ENCODE measurements at regions not wholly inside any gene's neighbourhood (a gene's known extent, or its start where the extent isn't known, plus 50 kb on each side); places are given as distances from the start of the nearest gene placed in this dataset.

DNA sequence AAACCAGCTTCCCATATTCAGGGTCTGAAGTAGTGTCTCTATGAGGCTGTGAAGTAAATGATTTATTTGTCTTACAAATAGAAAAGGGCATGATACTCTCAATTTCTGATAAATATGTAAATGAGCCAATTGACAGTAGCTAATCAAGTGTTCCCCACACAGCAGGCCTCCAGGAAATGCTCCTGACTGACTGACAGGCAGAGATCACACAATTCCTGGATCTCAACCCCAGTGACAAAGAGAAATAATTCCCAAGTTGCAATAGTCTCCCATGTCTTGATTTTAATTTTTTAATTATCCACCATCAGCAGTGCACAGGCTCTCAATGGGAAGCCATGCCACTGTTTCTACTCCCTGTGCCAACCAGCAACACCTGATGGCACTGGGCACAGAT lies 390.4 kb downstream of the SOX11 start:
- no peak overlapping the region for H3K4me3 ChIP-seq (ENCODE audit: low read length)
- TF ChIP-seq, protein P1, sequence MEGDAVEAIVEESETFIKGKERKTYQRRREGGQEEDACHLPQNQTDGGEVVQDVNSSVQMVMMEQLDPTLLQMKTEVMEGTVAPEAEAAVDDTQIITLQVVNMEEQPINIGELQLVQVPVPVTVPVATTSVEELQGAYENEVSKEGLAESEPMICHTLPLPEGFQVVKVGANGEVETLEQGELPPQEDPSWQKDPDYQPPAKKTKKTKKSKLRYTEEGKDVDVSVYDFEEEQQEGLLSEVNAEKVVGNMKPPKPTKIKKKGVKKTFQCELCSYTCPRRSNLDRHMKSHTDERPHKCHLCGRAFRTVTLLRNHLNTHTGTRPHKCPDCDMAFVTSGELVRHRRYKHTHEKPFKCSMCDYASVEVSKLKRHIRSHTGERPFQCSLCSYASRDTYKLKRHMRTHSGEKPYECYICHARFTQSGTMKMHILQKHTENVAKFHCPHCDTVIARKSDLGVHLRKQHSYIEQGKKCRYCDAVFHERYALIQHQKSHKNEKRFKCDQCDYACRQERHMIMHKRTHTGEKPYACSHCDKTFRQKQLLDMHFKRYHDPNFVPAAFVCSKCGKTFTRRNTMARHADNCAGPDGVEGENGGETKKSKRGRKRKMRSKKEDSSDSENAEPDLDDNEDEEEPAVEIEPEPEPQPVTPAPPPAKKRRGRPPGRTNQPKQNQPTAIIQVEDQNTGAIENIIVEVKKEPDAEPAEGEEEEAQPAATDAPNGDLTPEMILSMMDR (conservative IDR thresholded peaks at IDR 0.05; ENCODE audit: low read depth, low read length), result no peak
- DNase-seq (ENCODE audit: low read depth), result no peak

DNA sequence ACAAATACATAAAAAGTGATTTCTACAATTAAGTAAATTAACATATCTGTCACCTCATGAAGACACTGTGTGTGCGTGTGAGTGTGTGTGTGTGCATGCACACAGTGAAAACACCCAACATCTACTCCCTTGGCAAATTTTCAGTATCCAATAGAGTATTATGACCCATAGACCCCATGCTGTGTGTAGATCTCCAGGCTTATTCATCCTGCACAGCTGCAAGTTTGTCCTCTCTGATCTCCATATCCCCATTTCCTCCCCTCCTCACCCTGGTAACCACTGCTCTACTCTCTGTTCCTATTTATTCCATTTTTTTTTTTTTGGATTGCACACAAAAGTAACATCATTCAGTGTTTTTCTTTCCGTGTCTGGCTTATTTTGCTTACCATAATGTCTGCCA lies 391.0 kb downstream of the SOX11 start:
- no peak for DNase-seq (ENCODE audit: low read depth)
- H3K4me3 ChIP-seq (ENCODE audit: low read length), result no peak overlapping the region
- TF ChIP-seq, protein P1 (conservative IDR thresholded peaks at IDR 0.05; ENCODE audit: low read depth, low read length), result no peak

GRCh38 chr2:6089474-6089873 lies 397.3 kb downstream of the SOX11 start:
- TF ChIP-seq, protein P1 (conservative IDR thresholded peaks at IDR 0.05; ENCODE audit: low read depth, low read length), result no peak

DNA sequence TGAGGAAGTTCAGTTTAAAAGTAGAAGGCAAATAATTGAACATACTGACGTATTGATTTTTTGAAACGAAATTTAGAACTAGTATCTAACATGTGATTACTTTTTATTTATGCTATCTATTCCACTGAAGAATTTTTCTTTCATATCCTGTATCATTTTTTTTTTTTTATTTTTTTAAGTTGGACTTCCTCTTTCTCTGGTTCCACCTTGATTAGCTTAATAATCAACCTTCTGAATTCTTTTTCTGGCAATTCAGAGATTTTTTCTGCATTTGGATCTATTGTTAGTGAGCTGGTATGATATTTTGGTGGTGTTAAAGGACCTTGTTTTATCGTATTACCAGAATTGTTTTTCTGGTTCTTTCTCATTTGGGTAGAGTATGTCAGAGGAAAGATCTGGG lies 411.2 kb downstream of the SOX11 start:
- no peak for DNase-seq (ENCODE audit: low read depth)
- TF ChIP-seq, protein P1 (conservative IDR thresholded peaks at IDR 0.05; ENCODE audit: low read depth, low read length), result no peak
- no peak overlapping the region for H3K4me3 ChIP-seq (ENCODE audit: low read length)

More at GRCh38 chr2:6089474-6089873, 397.3 kb downstream of the SOX11 start:
- no peak overlapping the region for H3K4me3 ChIP-seq (ENCODE audit: low read length)
- no peak for DNase-seq (ENCODE audit: low read depth)

- TF ChIP-seq, protein P1 (conservative IDR thresholded peaks at IDR 0.05; ENCODE audit: low read depth, low read length), result peak; percentile 18
- no peak overlapping the region for H3K4me3 ChIP-seq (ENCODE audit: low read length)
- DNase-seq (ENCODE audit: low read depth), result no peak
These were observed 411.8 kb downstream of the SOX11 start for GRCh38 chr2:6103949-6104348.

DNA sequence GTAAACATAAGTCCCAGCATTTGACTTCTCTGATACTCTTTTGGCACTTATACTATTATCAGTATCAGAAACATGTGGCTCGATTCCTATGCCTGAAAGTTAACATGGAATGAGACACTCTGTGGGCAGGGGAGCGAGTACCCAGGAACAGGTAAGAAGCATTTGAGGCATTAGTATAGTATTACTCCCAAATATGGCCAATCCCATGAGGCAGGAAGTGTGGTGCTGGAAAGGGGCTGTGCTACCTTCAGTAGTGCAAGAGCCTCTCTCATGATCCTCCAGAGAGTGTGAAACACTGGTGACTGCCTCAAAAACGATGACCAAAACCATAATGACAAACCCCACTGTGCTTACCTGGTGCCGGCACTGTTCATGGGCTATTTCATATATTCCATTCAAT lies 415.1 kb downstream of the SOX11 start:
- TF ChIP-seq, protein P1 (conservative IDR thresholded peaks at IDR 0.05; ENCODE audit: low read depth, low read length), result no peak

DNA sequence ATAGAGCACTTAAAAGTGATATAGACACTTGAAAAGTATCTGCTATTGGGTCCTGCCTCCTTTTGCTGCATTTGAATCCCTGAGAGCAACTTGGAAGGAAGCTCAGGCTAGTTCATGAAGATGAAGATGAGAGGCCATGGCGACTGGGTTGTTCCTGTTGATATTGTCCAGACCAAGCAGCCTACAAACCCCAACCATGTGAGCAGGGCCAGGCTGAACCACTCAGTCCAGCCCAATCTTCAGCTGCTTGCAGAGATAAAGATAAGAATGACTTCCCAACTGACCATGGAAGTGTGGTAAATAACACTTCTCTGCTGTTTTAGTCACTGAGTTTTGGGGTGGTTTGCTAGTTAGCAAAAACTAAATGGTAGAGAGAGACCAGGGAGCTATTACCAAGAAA lies 417.6 kb downstream of the SOX11 start:
- no peak for DNase-seq (ENCODE audit: low read depth)
- H3K4me3 ChIP-seq (ENCODE audit: low read length), result no peak overlapping the region
- TF ChIP-seq, protein P1 (conservative IDR thresholded peaks at IDR 0.05; ENCODE audit: low read depth, low read length), result no peak

More for the DNA sequence above, 415.1 kb downstream of the SOX11 start:
- H3K4me3 ChIP-seq (ENCODE audit: low read length), result no peak overlapping the region
- no peak for DNase-seq (ENCODE audit: low read depth)

Measured in retinal pigment epithelial cell (primary cell).